ENCODE measurements at regions not wholly inside any gene's neighbourhood (a gene's known extent, or its start where the extent isn't known, plus 50 kb on each side); places are given as distances from the start of the nearest gene placed in this dataset.

DNA sequence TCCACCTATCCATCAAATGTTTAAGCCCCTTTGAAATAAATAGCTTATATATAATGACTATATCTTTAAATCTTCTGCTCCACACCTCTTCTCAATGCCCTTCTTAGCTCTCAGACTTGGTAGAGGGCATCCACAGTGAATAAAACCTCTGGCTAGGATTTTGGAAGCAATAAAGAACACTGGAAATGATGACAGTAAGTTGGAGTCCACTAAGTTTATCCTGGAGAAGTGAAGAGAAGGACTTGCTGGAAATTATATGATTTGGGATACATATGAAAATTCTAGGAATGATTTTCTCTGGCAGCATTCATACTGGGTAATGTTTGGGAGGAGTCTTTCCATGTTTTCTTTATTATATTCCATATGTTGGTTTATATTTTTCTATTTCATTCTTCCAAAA lies 133.5 kb upstream of the KL start:
- in situ Hi-C loops (cut with MboI): no loop called here
- Histone ChIP-seq H3K4me1 (ENCODE audit: control insufficient read depth, insufficient read depth, low read length) (no peaks in the 10 kb centered on the region), H3K36me3 (ENCODE audit: control insufficient read depth in 2 of 2, insufficient read depth in 2 of 2, low read length in 1 of 2) (no peaks in the 10 kb centered on the region), H3K4me2 (ENCODE audit: control insufficient read depth, insufficient read depth) (no peak overlapping the region), H3K79me2 (ENCODE audit: control insufficient read depth, insufficient read depth, low read length) (no peaks in the 10 kb centered on the region), H3K9me3 (replicated peaks; ENCODE audit: control insufficient read depth, insufficient read depth, low read length) (peaks cover 2% of the 10 kb centered on the region; the same call in 1 of the 3 replicates), H3K27me3 (replicated peaks in 1 of 2; ENCODE audit: control insufficient read depth in 2 of 2, insufficient read depth in 2 of 2, low read length in 1 of 2) (no peaks in the 10 kb centered on the region), H4K20me1 (ENCODE audit: control insufficient read depth, insufficient read depth) (no peaks in the 10 kb centered on the region), H2AFZ (ENCODE audit: control insufficient read depth, low read depth, low read length) (no peak overlapping the region), H3K9ac (ENCODE audit: control insufficient read depth, insufficient read depth, low read length) (no peak overlapping the region), H3K4me3 (no peak overlapping the region), H3K27ac (ENCODE audit: control insufficient read depth, insufficient read depth) (no peak overlapping the region)
- no peak for FAIRE-seq
- DNase-seq (ENCODE audit: low read depth, low spot score): no peak
- TF ChIP-seq RBBP5 (conservative IDR thresholded peaks at IDR 0.05): no peak
- no peak for TF ChIP-seq ZNF217 (IDR thresholded peaks at IDR 0.05)
- no peak for TF ChIP-seq JUNB (IDR thresholded peaks at IDR 0.05)
- TF ChIP-seq BCL11A (IDR thresholded peaks at IDR 0.05; ENCODE audit: low read depth, low read length): no peak
- TF ChIP-seq ZNF24 (IDR thresholded peaks at IDR 0.05): no peak
- no peak for TF ChIP-seq POLR2A (IDR thresholded peaks at IDR 0.05; ENCODE audit: low read depth, low read length)
- no peak for TF ChIP-seq YBX1 (IDR thresholded peaks at IDR 0.05)
- intact Hi-C loops (cut with micrococcal nuclease; ENCODE audit: unreplicated experiment): no loop called here
- BruUV-seq (replicated peaks): no TSS peak
- CTCF ChIA-PET: no interaction called here
- POLR2A ChIA-PET: no interaction called here
- RAD21 ChIA-PET (ENCODE audit: unreplicated experiment): no interaction called here
- SMC1A ChIA-PET (ENCODE audit: uncharacterized antibody, unreplicated experiment): interaction anchor here (0.6 kb wide), 1 partner anchor 87 kb away, joined by 3 read pairs; no protein-coding TSS in a partner anchor
- no peak for ATAC-seq

DNA sequence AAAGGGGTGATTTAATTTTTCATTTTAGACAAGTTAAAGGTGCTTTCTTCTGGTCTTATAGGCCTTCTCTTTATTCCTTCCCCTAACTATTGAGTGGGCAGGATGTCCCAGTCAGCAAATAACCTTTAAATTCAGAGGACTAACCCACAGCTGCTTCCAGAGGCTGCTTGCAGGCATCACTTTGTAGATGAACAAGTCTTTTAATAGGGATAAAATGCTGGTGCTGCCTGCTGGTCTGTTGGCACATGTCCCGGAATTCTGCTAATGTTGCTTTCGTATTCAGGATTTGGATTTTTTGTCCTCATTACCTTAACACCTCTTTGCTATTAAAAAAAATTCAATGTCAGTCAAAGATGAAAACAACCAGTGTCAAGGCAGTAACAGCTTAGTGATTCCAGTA lies 132.7 kb upstream of the KL start:
- Histone ChIP-seq H3K27me3 (replicated peaks in 1 of 2; ENCODE audit: control insufficient read depth in 2 of 2, insufficient read depth in 2 of 2, low read length in 1 of 2) (no peaks in the 10 kb centered on the region), H3K4me2 (ENCODE audit: control insufficient read depth, insufficient read depth) (no peak overlapping the region), H3K79me2 (ENCODE audit: control insufficient read depth, insufficient read depth, low read length) (no peaks in the 10 kb centered on the region), H3K9me3 (replicated peaks; ENCODE audit: control insufficient read depth, insufficient read depth, low read length) (peaks cover 2% of the 10 kb centered on the region; the same call in 2 of the 3 replicates), H2AFZ (ENCODE audit: control insufficient read depth, low read depth, low read length) (no peak overlapping the region), H3K4me3 (no peak overlapping the region), H3K4me1 (ENCODE audit: control insufficient read depth, insufficient read depth, low read length) (no peaks in the 10 kb centered on the region), H3K36me3 (ENCODE audit: control insufficient read depth in 2 of 2, insufficient read depth in 2 of 2, low read length in 1 of 2) (no peaks in the 10 kb centered on the region), H4K20me1 (ENCODE audit: control insufficient read depth, insufficient read depth) (no peaks in the 10 kb centered on the region), H3K27ac (ENCODE audit: control insufficient read depth, insufficient read depth) (no peak overlapping the region), H3K9ac (ENCODE audit: control insufficient read depth, insufficient read depth, low read length) (no peak overlapping the region)
- DNase-seq (ENCODE audit: low read depth, low spot score) (no peak), ATAC-seq (no peak), FAIRE-seq (no peak)
- 61% methylated on average over 2 of the region's 2 CpGs for WGBS (ENCODE audit: insufficient coverage, insufficient replicate concordance, low lambda C conversion rate, missing lambda C conversion rate)
- in situ Hi-C loops (cut with MboI) (no loop called here), intact Hi-C loops (cut with micrococcal nuclease; ENCODE audit: unreplicated experiment) (no loop called here)
- TF ChIP-seq TAF1 (IDR thresholded peaks at IDR 0.05; ENCODE audit: borderline replicate concordance, low read depth, low read length): no peak
- TF ChIP-seq SUPT20H (IDR thresholded peaks at IDR 0.05; ENCODE audit: borderline replicate concordance, control insufficient read depth, low read depth, low read length): no peak
- TF ChIP-seq GABPA (IDR thresholded peaks at IDR 0.05; ENCODE audit: low read depth): no peak
- no peak for TF ChIP-seq NRF1 (conservative IDR thresholded peaks at IDR 0.05; ENCODE audit: low read depth, low read length)
- TF ChIP-seq NFYA (IDR thresholded peaks at IDR 0.05; ENCODE audit: borderline replicate concordance, low read depth, low read length): no peak
- TF ChIP-seq YY1 (IDR thresholded peaks at IDR 0.05; ENCODE audit: low read depth, low read length): no peak
- ChIA-PET CTCF (no interaction called here), POLR2A (no interaction called here), RAD21 (ENCODE audit: unreplicated experiment) (no interaction called here), SMC1A (ENCODE audit: uncharacterized antibody, unreplicated experiment) (interaction anchor here (0.7 to 1.2 kb wide), 3 partner anchors 14 to 134 kb away, joined by 3 read pairs; no protein-coding TSS in a partner anchor)
- no TSS peak for BruUV-seq (replicated peaks)
